Activated CD4-positive, alpha-beta T cell treated with anti-CD3 and anti-CD28 coated beads, Interleukin-2, Interleukin-6, amounts not matched to agents 100 ng/mL and 50 ng/mL, durations not matched to agents 16 hours and 8 hours (primary cell): ENCODE measurements at regions not wholly inside any gene's neighbourhood (a gene's known extent, or its start where the extent isn't known, plus 50 kb on each side); places are given as distances from the start of the nearest gene placed in this dataset.
"Not testable (repeated sequence)": the region's sequence is repeated elsewhere in the genome, so short reads cannot be mapped to it uniquely, and the experiment has no call there.

Experiments
- DNase-seq: peaks from one replicate; pipeline ENCODE4 v3.0.0-alpha.2; 2020

- DNase-seq: no peak
Measured at GRCh38 chr2:149901231-149901859, 313.8 kb upstream of the MMADHC start.

- DNase-seq: no peak
Measured at GRCh38 chr2:149899390-149899789, 311.8 kb upstream of the MMADHC start.

GRCh38 chr2:149894760-149895159, 307.2 kb upstream of the MMADHC start:
- DNase-seq: no peak

GRCh38 chr2:149894226-149894625, 306.7 kb upstream of the MMADHC start:
- no peak for DNase-seq

- DNase-seq: no peak
Measured at GRCh38 chr2:149892563-149892962, 305.0 kb upstream of the MMADHC start.

GRCh38 chr2:149885946-149886345, 298.4 kb upstream of the MMADHC start:
- no peak for DNase-seq

GRCh38 chr2:149885468-149885867, 297.9 kb upstream of the MMADHC start:
- no peak for DNase-seq

GRCh38 chr2:149884871-149885270, 297.3 kb upstream of the MMADHC start:
- no peak for DNase-seq

- no peak for DNase-seq
Measured at GRCh38 chr2:149877913-149878312, 290.3 kb upstream of the MMADHC start.

GRCh38 chr2:149877074-149877473, 289.5 kb upstream of the MMADHC start:
- DNase-seq: no peak

- DNase-seq: no peak
Measured at GRCh38 chr2:149873936-149874335, 286.4 kb upstream of the MMADHC start.

GRCh38 chr2:149872638-149873150, 285.1 kb upstream of the MMADHC start:
- no peak for DNase-seq

GRCh38 chr2:149872041-149872440, 284.5 kb upstream of the MMADHC start:
- DNase-seq: no peak

- DNase-seq: no peak
Measured at GRCh38 chr2:149871091-149871885, 283.7 kb upstream of the MMADHC start.

GRCh38 chr2:149863227-149863626, 275.7 kb upstream of the MMADHC start:
- DNase-seq: no peak

- no peak for DNase-seq
Measured at GRCh38 chr2:149861034-149861433, 273.5 kb upstream of the MMADHC start.

GRCh38 chr2:149860276-149860921, 272.8 kb upstream of the MMADHC start:
- no peak for DNase-seq

GRCh38 chr2:149858901-149859634, 271.5 kb upstream of the MMADHC start:
- DNase-seq: no peak

- DNase-seq: no peak
Measured at GRCh38 chr2:149858216-149858615, 270.6 kb upstream of the MMADHC start.

GRCh38 chr2:149857344-149857743, 269.8 kb upstream of the MMADHC start:
- DNase-seq: no peak

GRCh38 chr2:149855859-149856258, 268.3 kb upstream of the MMADHC start:
- not testable (repeated sequence) for DNase-seq

GRCh38 chr2:149849591-149849990, 262.0 kb upstream of the MMADHC start:
- no peak for DNase-seq

- DNase-seq: no peak
Measured at GRCh38 chr2:149849136-149849535, 261.6 kb upstream of the MMADHC start.
